H9 (cell line): ENCODE measurements at regions not wholly inside any gene's neighbourhood (a gene's known extent, or its start where the extent isn't known, plus 50 kb on each side); places are given as distances from the start of the nearest gene placed in this dataset.

Source experiments
- DNase-seq: peaks from one replicate; pipeline ENCODE4 v3.0.0-alpha.2; 2017
- H2AFZ ChIP-seq: one replicate; pipeline ENCODE4 v1.6.1; 2013; ENCODE audit warnings: mild to moderate bottlenecking, low read length, control low read depth, moderate library complexity
- H2AK5ac ChIP-seq: 2 replicates; pipeline ENCODE4 v1.6.1; 2013; ENCODE audit warnings: low read length, control low read depth, mixed read lengths; ENCODE audit not compliant: insufficient read length
- H2BK120ac ChIP-seq: one replicate; pipeline ENCODE4 v1.6.1; 2013; ENCODE audit warnings: low read depth, mild to moderate bottlenecking, low read length, control low read depth, inconsistent platforms; ENCODE audit not compliant: poor library complexity, severe bottlenecking
- H2BK12ac ChIP-seq: 2 replicates; pipeline ENCODE4 v1.6.1; 2013; ENCODE audit warnings: low read length, control low read depth, mixed read lengths, low read depth; ENCODE audit not compliant: insufficient read length
- H2BK15ac ChIP-seq: 2 replicates; pipeline ENCODE4 v1.6.1; 2013; ENCODE audit warnings: low read depth, low read length, control low read depth
- H2BK20ac ChIP-seq: one replicate; pipeline ENCODE4 v1.6.1; 2013; ENCODE audit warnings: low read depth, mild to moderate bottlenecking, low read length, control low read depth, inconsistent platforms; ENCODE audit not compliant: poor library complexity, severe bottlenecking
- H2BK5ac ChIP-seq: 2 replicates; pipeline ENCODE4 v1.6.1; 2013; ENCODE audit warnings: low read length, control low read depth, mixed read lengths; ENCODE audit not compliant: insufficient read length
- H3K14ac ChIP-seq: 2 replicates; pipeline ENCODE4 v1.6.1; 2013; ENCODE audit warnings: low read length, control low read depth; ENCODE audit not compliant: insufficient read depth
- H3K18ac ChIP-seq: 2 replicates; pipeline ENCODE4 v1.6.1; 2013; ENCODE audit warnings: low read depth, mild to moderate bottlenecking, mixed read lengths, low read length, control low read depth; ENCODE audit not compliant: insufficient read length
- H3K23ac ChIP-seq: 2 replicates; pipeline ENCODE4 v1.6.1; 2013; ENCODE audit warnings: low read length, control low read depth, mixed read lengths, low read depth; ENCODE audit not compliant: insufficient read length
- H3K23me2 ChIP-seq: 2 replicates; pipeline ENCODE4 v1.6.1; 2013; ENCODE audit warnings: low read depth, mild to moderate bottlenecking, mixed read lengths, low read length, control low read depth; ENCODE audit not compliant: insufficient read length, poor library complexity, severe bottlenecking
- H3K27ac ChIP-seq: 2 replicates; pipeline ENCODE4 v1.5.1; 2013; ENCODE audit warnings: low read length, control low read depth, mixed read lengths, low read depth; ENCODE audit not compliant: insufficient read length
- H3K27me3 ChIP-seq: 2 replicates; pipeline ENCODE4 v1.6.1; 2013; ENCODE audit warnings: low read length, control low read depth, inconsistent platforms; ENCODE audit not compliant: insufficient read depth
- H3K4ac ChIP-seq: 2 replicates; pipeline ENCODE4 v1.6.1; 2013; ENCODE audit warnings: low read depth, mild to moderate bottlenecking, control low read depth, inconsistent platforms, low read length, moderate library complexity
- H3K4me1 ChIP-seq: 2 replicates; pipeline ENCODE4 v1.6.1; 2013; ENCODE audit warnings: low read length, control low read depth, inconsistent platforms; ENCODE audit not compliant: insufficient read depth
- H3K4me2 ChIP-seq: 2 replicates; pipeline ENCODE4 v1.6.1; 2013; ENCODE audit warnings: low read length, control low read depth, mixed read lengths; ENCODE audit not compliant: insufficient read length, insufficient read depth
- H3K56ac ChIP-seq: 2 replicates; pipeline ENCODE4 v1.6.1; 2013; ENCODE audit warnings: low read depth, mild to moderate bottlenecking, mixed read lengths, low read length, control low read depth; ENCODE audit not compliant: insufficient read length
- H3K79me1 ChIP-seq: 2 replicates; pipeline ENCODE4 v1.6.1; 2013; ENCODE audit warnings: low read depth, mild to moderate bottlenecking, moderate library complexity, low read length, control low read depth, inconsistent platforms; ENCODE audit not compliant: insufficient read depth, poor library complexity, severe bottlenecking
- H3K79me2 ChIP-seq: 2 replicates; pipeline ENCODE4 v1.6.1; 2013; ENCODE audit warnings: low read length, control low read depth, inconsistent platforms; ENCODE audit not compliant: insufficient read depth
- H3K9ac ChIP-seq: 2 replicates; pipeline ENCODE4 v1.6.1; 2013; ENCODE audit warnings: low read length, control low read depth, mixed read lengths; ENCODE audit not compliant: insufficient read length; ENCODE audit errors: extremely low read depth
- H3K9me3 ChIP-seq: one replicate; pipeline ENCODE4 v1.6.1; 2013; ENCODE audit warnings: low read depth, low read length, inconsistent platforms; ENCODE audit not compliant: control insufficient read depth
- H3T11ph ChIP-seq: one replicate; pipeline ENCODE4 v1.6.1; 2013; ENCODE audit warnings: mild to moderate bottlenecking, low read length, control low read depth, inconsistent platforms
- H4K20me1 ChIP-seq: one replicate; pipeline ENCODE4 v1.6.1; 2013; ENCODE audit not compliant: control insufficient read depth, insufficient read length, insufficient read depth
- H4K5ac ChIP-seq: 2 replicates; pipeline ENCODE4 v1.6.1; 2013; ENCODE audit warnings: low read depth, mild to moderate bottlenecking, mixed read lengths, low read length, control low read depth; ENCODE audit not compliant: insufficient read length
- H4K8ac ChIP-seq: replicated peaks from 2 replicates; pipeline ENCODE4 v1.6.1; 2013; ENCODE audit warnings: low read length, control low read depth, mixed read lengths, low read depth; ENCODE audit not compliant: insufficient read length
- H4K91ac ChIP-seq: 2 replicates; pipeline ENCODE4 v1.6.1; 2013; ENCODE audit warnings: low read depth, mild to moderate bottlenecking, moderate library complexity, mixed read lengths, low read length, control low read depth; ENCODE audit not compliant: insufficient read length
- H3K27ac Mint-ChIP-seq, 3 experiments: 2 replicates in 2 of 3; 3 replicates in 1 of 3; pipeline ENCODE4 v1.8.0; 2020 to 2021; ENCODE audit warnings: mixed read lengths in 3 of 3, mild to moderate bottlenecking in 1 of 3, moderate library complexity in 1 of 3
- H3K27me3 Mint-ChIP-seq: 2 replicates; pipeline ENCODE4 v1.8.0; 2021; ENCODE audit warnings: low read depth, mild to moderate bottlenecking, moderate library complexity, mixed read lengths
- H3K36me3 Mint-ChIP-seq, 3 experiments: 2 replicates in 2 of 3; 3 replicates in 1 of 3; pipeline ENCODE4 v1.8.0; 2020 to 2021; ENCODE audit warnings: low read depth in 3 of 3, mixed read lengths in 3 of 3; ENCODE audit not compliant: insufficient read depth in 1 of 3
- H3K4me1 Mint-ChIP-seq, 2 experiments: 2 replicates each; pipeline ENCODE4 v1.8.0; 2020; ENCODE audit warnings: mixed read lengths in 2 of 2
- H3K4me3 Mint-ChIP-seq, 2 experiments: 2 replicates in 1 of 2; 3 replicates in 1 of 2; pipeline ENCODE4 v1.8.0; 2020 to 2021; ENCODE audit warnings: mild to moderate bottlenecking in 2 of 2, mixed read lengths in 2 of 2, moderate library complexity in 1 of 2
- H3K9me3 Mint-ChIP-seq, 2 experiments: 2 replicates in 1 of 2; 3 replicates in 1 of 2; pipeline ENCODE4 v1.8.0; 2020; ENCODE audit warnings: mild to moderate bottlenecking in 2 of 2, mixed read lengths in 2 of 2, moderate library complexity in 1 of 2
- WGBS: extraction: QIAGEN DNeasy Blood & Tissue Kit; methylation state at CpG from one replicate; pipeline ENCODE4 v1.1.7; 2013; ENCODE audit warnings: missing lambda C conversion rate, low lambda C conversion rate, mixed read lengths; ENCODE audit not compliant: insufficient read length; ENCODE audit errors: extremely low coverage; 5-methylcytosine and 5-hydroxymethylcytosine counted together
- TF ChIP-seq, protein P1 (sequence below): fragments of 200-600 bp; sonication (generic); conservative IDR thresholded peaks from 3 replicates; pipeline ENCODE4 v1.8.0; 2021; ENCODE audit warnings: antibody characterized with exemption, mild to moderate bottlenecking

DNA sequence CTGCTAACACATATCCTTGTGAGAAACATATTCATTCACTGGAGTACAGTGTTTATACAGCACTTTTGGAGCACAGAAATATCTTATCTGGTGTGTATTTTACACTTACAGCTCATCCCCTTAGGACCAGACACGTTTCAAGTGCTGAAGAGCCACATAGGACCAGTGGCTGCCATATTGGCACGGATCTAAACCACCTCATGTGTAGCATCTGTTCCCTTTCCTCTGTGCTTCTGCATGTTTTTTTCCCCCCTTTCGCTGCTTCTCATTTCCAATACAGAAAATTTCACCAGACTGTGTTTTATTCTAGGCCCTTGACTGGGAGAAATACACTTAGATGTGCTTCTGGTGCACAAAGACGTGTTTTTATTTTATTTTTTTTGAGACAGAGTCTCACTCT, 69.7 kb upstream of the RBMX start:
- Histone ChIP-seq H4K91ac (no peak overlapping the region), H3K79me2 (no peaks in the 10 kb centered on the region), H4K5ac (no peak overlapping the region), H3K23me2 (no peaks in the 10 kb centered on the region), H2BK120ac (no peak overlapping the region), H3T11ph (no peak overlapping the region), H3K27me3 (no peaks in the 10 kb centered on the region), H3K4ac (no peak overlapping the region), H3K9me3 (peaks cover 5% of the 10 kb centered on the region), H2AFZ (no peak overlapping the region), H3K18ac (no peak overlapping the region), H3K4me2 (no peak overlapping the region), H2BK20ac (no peak overlapping the region), H2AK5ac (no peak overlapping the region), H2BK12ac (no peak overlapping the region), H4K20me1 (no peaks in the 10 kb centered on the region), H3K79me1 (no peaks in the 10 kb centered on the region), H3K9ac (no peak overlapping the region), H3K14ac (no peak overlapping the region), H3K4me1 (no peaks in the 10 kb centered on the region), H4K8ac (no peak overlapping the region), H3K27ac (no peak overlapping the region), H2BK15ac (no peak overlapping the region), H2BK5ac (no peak overlapping the region), H3K56ac (no peak overlapping the region), H3K23ac (no peak overlapping the region)
- H3K9me3 Mint-ChIP-seq: peaks cover 31 to 38% of the 10 kb centered on the region in 2 experiments
- no peak overlapping the region for H3K4me3 Mint-ChIP-seq
- no CpG with 5 or more reads among the region's 4 CpGs for WGBS
- no peak overlapping the region for H3K27ac Mint-ChIP-seq
- no peaks in the 10 kb centered on the region for H3K4me1 Mint-ChIP-seq
- TF ChIP-seq, protein P1, sequence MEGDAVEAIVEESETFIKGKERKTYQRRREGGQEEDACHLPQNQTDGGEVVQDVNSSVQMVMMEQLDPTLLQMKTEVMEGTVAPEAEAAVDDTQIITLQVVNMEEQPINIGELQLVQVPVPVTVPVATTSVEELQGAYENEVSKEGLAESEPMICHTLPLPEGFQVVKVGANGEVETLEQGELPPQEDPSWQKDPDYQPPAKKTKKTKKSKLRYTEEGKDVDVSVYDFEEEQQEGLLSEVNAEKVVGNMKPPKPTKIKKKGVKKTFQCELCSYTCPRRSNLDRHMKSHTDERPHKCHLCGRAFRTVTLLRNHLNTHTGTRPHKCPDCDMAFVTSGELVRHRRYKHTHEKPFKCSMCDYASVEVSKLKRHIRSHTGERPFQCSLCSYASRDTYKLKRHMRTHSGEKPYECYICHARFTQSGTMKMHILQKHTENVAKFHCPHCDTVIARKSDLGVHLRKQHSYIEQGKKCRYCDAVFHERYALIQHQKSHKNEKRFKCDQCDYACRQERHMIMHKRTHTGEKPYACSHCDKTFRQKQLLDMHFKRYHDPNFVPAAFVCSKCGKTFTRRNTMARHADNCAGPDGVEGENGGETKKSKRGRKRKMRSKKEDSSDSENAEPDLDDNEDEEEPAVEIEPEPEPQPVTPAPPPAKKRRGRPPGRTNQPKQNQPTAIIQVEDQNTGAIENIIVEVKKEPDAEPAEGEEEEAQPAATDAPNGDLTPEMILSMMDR: no peak
- H3K36me3 Mint-ChIP-seq: peaks cover 0 to 4% (median 4%) of the 10 kb centered on the region in 3 experiments; a peak in 2 of 7 replicates
- no peaks in the 10 kb centered on the region for H3K27me3 Mint-ChIP-seq
- DNase-seq: no peak
